ENCODE measurements at regions not wholly inside any gene's neighbourhood (a gene's known extent, or its start where the extent isn't known, plus 50 kb on each side); places are given as distances from the start of the nearest gene placed in this dataset.
A peak's percentile ranks its signal among the peaks of the same experiment; 100 is the strongest.

DNA sequence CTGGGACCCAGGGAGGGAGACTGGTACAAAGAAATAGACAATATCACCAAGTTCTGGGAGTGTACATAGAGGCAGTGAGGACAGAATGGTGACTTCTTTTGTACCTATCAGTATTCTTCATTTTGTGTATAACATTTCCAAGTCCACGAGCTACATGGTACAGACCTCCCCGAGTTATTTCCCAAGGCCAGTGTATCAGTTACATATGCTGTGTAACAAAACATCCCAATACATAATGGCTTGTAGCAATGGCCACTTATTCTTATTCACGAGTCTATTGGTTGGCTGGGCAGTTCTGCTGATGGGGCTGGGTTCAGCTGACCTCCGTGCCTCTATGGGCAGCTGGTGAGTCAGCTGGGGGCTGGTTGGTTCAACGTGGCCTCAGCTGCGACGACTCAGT, 98.7 kb upstream of the RFLNA start:
- DNase-seq, result no peak
- no peaks in the 10 kb centered on the region for H3K4me1 ChIP-seq
- no peaks in the 10 kb centered on the region for H3K36me3 ChIP-seq
- H3K9me3 ChIP-seq, result no peaks in the 10 kb centered on the region
- intact Hi-C loops (cut with DNase I), result no loop called here
- no peak overlapping the region for H3K4me3 ChIP-seq
- TF ChIP-seq, protein P1, sequence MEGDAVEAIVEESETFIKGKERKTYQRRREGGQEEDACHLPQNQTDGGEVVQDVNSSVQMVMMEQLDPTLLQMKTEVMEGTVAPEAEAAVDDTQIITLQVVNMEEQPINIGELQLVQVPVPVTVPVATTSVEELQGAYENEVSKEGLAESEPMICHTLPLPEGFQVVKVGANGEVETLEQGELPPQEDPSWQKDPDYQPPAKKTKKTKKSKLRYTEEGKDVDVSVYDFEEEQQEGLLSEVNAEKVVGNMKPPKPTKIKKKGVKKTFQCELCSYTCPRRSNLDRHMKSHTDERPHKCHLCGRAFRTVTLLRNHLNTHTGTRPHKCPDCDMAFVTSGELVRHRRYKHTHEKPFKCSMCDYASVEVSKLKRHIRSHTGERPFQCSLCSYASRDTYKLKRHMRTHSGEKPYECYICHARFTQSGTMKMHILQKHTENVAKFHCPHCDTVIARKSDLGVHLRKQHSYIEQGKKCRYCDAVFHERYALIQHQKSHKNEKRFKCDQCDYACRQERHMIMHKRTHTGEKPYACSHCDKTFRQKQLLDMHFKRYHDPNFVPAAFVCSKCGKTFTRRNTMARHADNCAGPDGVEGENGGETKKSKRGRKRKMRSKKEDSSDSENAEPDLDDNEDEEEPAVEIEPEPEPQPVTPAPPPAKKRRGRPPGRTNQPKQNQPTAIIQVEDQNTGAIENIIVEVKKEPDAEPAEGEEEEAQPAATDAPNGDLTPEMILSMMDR (IDR thresholded peaks at IDR 0.05), result no peak
- no peaks in the 10 kb centered on the region for H3K27me3 ChIP-seq
- no peak for ATAC-seq
- H3K27ac ChIP-seq, result no peak overlapping the region

DNA sequence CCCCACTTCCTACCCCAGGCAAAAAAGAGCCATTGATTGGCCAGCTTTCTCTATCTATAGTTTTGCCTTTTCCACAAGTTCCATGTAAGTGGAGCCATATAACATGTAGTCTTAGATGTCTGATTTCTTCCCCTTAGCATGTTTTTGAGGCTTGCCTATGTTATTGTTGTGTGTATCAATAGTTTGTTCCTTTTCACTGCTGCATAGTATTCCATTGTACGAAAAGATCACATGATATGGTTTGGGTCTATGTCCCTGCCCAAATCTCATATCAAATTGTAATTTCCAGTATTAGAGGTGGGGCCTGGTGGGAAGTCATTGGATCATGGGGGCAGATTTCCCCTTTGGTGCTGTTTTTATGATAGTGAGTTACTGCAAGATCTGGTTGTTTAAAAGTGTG, 93.6 kb upstream of the RFLNA start:
- Histone ChIP-seq H3K4me1 (no peaks in the 10 kb centered on the region), H3K27me3 (no peaks in the 10 kb centered on the region), H3K36me3 (no peaks in the 10 kb centered on the region), H3K9me3 (no peaks in the 10 kb centered on the region), H3K4me3 (no peak overlapping the region), H3K27ac (no peak overlapping the region)
- ATAC-seq, result no peak
- intact Hi-C loops (cut with DNase I), result no loop called here
- no peak for DNase-seq
- TF ChIP-seq, protein P1 (IDR thresholded peaks at IDR 0.05), result no peak

DNA sequence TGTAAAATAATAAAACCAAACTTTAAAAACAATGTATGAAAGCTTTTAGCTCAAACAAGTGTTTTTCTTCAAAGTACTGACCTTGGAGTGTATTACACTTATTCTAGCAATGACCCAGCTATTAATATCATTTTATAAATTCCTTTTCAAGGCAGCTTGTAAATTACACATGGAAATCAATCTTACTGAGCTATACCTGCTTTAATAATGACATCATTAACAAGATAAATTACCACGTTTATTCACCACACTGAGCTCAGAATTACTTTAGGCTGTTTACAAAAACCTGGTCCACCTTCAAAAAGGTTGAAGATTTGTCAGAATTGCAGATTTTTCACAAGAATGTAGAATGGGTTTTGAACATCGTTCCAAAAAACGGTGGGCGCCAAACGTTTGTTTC, 91.7 kb upstream of the RFLNA start:
- Histone ChIP-seq H3K36me3 (no peaks in the 10 kb centered on the region), H3K27ac (no peak overlapping the region), H3K27me3 (no peaks in the 10 kb centered on the region), H3K4me3 (no peak overlapping the region), H3K4me1 (no peaks in the 10 kb centered on the region), H3K9me3 (no peaks in the 10 kb centered on the region)
- intact Hi-C loops (cut with DNase I), result no loop called here
- ATAC-seq, result no peak
- DNase-seq, result no peak
- TF ChIP-seq, protein P1 (IDR thresholded peaks at IDR 0.05), result no peak

DNA sequence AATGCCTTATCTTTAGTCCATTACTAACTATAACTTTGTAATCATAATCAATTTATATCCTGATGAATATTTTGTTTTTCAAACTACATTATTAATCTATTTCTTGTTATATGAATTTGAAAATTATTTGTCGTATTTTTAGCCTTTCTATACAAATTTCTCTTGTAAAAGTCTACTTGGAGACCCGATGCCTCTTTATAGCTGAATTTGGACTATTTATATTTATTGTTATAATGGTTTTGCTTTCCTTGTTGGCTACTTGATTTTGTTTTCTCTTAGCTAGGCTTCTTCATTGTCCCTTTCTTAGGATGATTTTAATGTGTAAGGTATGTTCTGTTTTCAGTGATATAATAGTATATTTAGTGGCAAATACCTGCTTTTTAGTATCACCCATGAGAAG, 89.5 kb upstream of the RFLNA start:
- no peaks in the 10 kb centered on the region for H3K36me3 ChIP-seq

DNA sequence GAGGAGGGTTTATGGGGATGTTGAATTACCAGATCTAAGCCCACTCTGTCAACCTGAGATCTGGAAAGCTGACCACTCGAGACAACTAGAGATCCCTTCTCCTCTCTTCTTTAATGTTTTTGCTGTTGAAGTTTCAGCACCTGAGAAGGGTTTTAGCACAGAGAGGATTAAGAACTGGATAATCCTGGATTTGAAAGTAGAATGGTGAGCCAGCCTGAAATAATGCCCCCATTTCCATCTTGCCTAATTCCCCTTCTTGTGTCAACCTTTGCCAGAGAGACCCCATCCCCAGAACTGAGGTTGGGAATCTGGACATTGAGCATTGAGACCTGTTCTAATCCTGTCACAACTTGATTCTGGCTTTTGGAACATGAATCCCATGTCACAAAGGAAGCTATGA, 87.8 kb upstream of the RFLNA start:
- Histone ChIP-seq H3K9me3 (no peaks in the 10 kb centered on the region), H3K36me3 (no peaks in the 10 kb centered on the region), H3K27ac (no peak overlapping the region), H3K4me1 (no peaks in the 10 kb centered on the region), H3K27me3 (no peaks in the 10 kb centered on the region), H3K4me3 (no peak overlapping the region)
- DNase-seq, result no peak
- intact Hi-C loops (cut with DNase I), result no loop called here
- ATAC-seq, result no peak
- TF ChIP-seq, protein P1 (IDR thresholded peaks at IDR 0.05), result no peak

More for the DNA sequence above, 89.5 kb upstream of the RFLNA start:
- Histone ChIP-seq H3K27ac (no peak overlapping the region), H3K4me3 (no peak overlapping the region), H3K27me3 (no peaks in the 10 kb centered on the region), H3K4me1 (no peaks in the 10 kb centered on the region), H3K9me3 (no peaks in the 10 kb centered on the region)
- ATAC-seq, result no peak
- intact Hi-C loops (cut with DNase I), result no loop called here
- TF ChIP-seq, protein P1 (IDR thresholded peaks at IDR 0.05), result no peak
- no peak for DNase-seq

DNA sequence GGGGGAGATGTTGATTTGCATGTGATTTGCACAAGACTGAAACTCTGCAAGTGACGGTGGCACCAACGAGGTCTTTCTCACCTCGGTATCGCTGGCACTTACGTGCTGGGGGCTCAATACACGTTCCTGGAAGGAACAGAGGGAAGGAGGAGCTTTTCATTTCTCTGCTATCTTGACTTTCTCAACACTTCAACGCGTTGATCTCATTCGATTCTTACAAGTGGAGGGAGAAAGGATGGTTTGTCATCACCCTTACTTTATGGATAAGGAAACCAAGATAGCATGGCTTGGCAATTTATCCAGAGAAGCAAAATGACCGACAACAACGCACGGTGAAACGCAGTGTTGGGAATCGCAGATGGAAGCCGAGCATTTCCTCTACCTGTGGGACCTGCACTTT, 87.3 kb upstream of the RFLNA start:
- Histone ChIP-seq H3K27ac (no peak overlapping the region), H3K4me1 (no peaks in the 10 kb centered on the region), H3K9me3 (no peaks in the 10 kb centered on the region), H3K36me3 (no peaks in the 10 kb centered on the region), H3K27me3 (no peaks in the 10 kb centered on the region), H3K4me3 (no peak overlapping the region)
- DNase-seq (peak; percentile 42), ATAC-seq (no peak)
- intact Hi-C loops (cut with DNase I), result no loop called here
- TF ChIP-seq, protein P1 (IDR thresholded peaks at IDR 0.05), result no peak

Measured in upper lobe of right lung (tissue), 1 donor.